ENCODE measurements at regions not wholly inside any gene's neighbourhood (a gene's known extent, or its start where the extent isn't known, plus 50 kb on each side); places are given as distances from the start of the nearest gene placed in this dataset.
"Not testable (repeated sequence)": the region's sequence is repeated elsewhere in the genome, so short reads cannot be mapped to it uniquely, and the experiment has no call there.

GRCh38 chr3:163518065-163518464 is 1560.2 kb downstream of the SI start:
- ChIA-PET CTCF (no interaction called here), POLR2A (no interaction called here)
- H3K9me3 Mint-ChIP-seq = peaks cover 0 to 5% (median 3%) of the 10 kb centered on the region in 11 donors
- DNase-seq (no peak), ATAC-seq (no peak)
- H3K4me3 ChIP-seq (ENCODE audit: low read length) = no peak overlapping the region
- no peak overlapping the region for H3K27ac Mint-ChIP-seq
- no peak overlapping the region for H3K4me3 Mint-ChIP-seq
- H3K27ac ChIP-seq (ENCODE audit: low read depth, low read length) = no peak overlapping the region
- H3K4me1 ChIP-seq (ENCODE audit: control insufficient read depth in 2 of 2, insufficient read depth in 2 of 2, low read length in 2 of 2) = no peaks in the 10 kb centered on the region
- H3K36me3 ChIP-seq (ENCODE audit: control insufficient read depth in 2 of 3, insufficient read depth in 3 of 3, low read length in 3 of 3) = no peaks in the 10 kb centered on the region
- H3K27me3 ChIP-seq (ENCODE audit: control insufficient read depth in 2 of 2, insufficient read depth in 2 of 2, low read length in 2 of 2) = no peaks in the 10 kb centered on the region
- H3K9me3 ChIP-seq (ENCODE audit: control insufficient read depth in 2 of 3, low read length in 3 of 3) = no peaks in the 10 kb centered on the region
- no peaks in the 10 kb centered on the region for H3K27me3 Mint-ChIP-seq
- no peaks in the 10 kb centered on the region for H3K36me3 Mint-ChIP-seq
- intact Hi-C loops (cut with micrococcal nuclease) = no loop called here
- no peaks in the 10 kb centered on the region for H3K4me1 Mint-ChIP-seq

GRCh38 chr3:163513149-163513657 is 1565.1 kb downstream of the SI start:
- no peaks in the 10 kb centered on the region for H3K36me3 ChIP-seq (ENCODE audit: control insufficient read depth in 2 of 3, insufficient read depth in 3 of 3, low read length in 3 of 3)
- H3K4me1 ChIP-seq (ENCODE audit: control insufficient read depth in 2 of 2, insufficient read depth in 2 of 2, low read length in 2 of 2) = no peaks in the 10 kb centered on the region
- H3K9me3 Mint-ChIP-seq = peaks cover 0 to 6% (median 3%) of the 10 kb centered on the region in 11 donors
- CTCF ChIA-PET = no interaction called here
- H3K4me1 Mint-ChIP-seq = no peaks in the 10 kb centered on the region
- no peak overlapping the region for H3K4me3 ChIP-seq (ENCODE audit: low read length)
- intact Hi-C loops (cut with micrococcal nuclease) = no loop called here
- DNase-seq (no peak), ATAC-seq (no peak)
- POLR2A ChIA-PET = no interaction called here
- no peak overlapping the region for H3K4me3 Mint-ChIP-seq
- H3K27me3 ChIP-seq (ENCODE audit: control insufficient read depth in 2 of 2, insufficient read depth in 2 of 2, low read length in 2 of 2) = no peaks in the 10 kb centered on the region
- H3K27ac Mint-ChIP-seq = no peak overlapping the region
- H3K36me3 Mint-ChIP-seq = no peaks in the 10 kb centered on the region
- no peaks in the 10 kb centered on the region for H3K9me3 ChIP-seq (ENCODE audit: control insufficient read depth in 2 of 3, low read length in 3 of 3)
- no peak overlapping the region for H3K27ac ChIP-seq (ENCODE audit: low read depth, low read length)
- no peaks in the 10 kb centered on the region for H3K27me3 Mint-ChIP-seq

DNA sequence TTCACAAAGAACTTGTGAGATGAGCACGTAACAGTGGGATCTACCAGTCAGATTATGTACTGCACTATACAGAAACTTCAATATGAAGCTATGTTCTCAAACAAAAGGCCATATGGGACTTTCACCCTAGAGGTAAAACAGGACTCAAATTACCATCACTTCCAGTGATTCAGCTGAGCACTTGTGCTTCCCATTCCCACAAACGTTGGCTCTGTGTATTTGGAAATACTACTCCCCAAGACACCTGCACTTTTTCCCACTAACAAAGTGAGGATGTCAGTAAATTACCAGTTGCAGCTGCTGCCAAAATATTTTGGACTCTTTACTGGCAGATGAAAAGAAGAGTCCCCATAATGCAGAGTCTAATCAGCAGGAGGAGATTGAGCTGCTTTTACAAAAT is 1570.1 kb downstream of the SI start:
- intact Hi-C loops (cut with micrococcal nuclease) = no loop called here
- no peaks in the 10 kb centered on the region for H3K4me1 Mint-ChIP-seq
- no peak for DNase-seq

DNA sequence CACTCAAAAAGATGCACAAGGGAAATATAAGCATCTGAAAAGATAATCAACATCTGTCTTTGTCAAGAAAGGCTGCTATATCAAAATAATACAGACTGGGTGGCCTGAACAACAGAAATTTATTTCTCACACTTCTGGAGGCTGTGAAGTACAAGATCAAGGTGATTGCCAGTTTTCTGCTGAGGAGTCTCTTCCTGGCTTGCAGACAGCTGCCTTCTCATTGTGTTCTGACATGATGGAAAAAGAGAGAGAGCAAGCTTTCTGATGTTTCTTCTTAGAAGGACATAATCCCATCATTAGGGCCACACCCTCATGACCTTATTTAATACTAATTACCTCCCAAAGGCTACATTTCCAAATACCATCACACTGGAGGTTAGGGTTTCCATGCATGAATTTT is 1573.3 kb downstream of the SI start:
- Histone ChIP-seq H3K4me3 (ENCODE audit: low read length) (no peak overlapping the region), H3K27me3 (ENCODE audit: control insufficient read depth in 2 of 2, insufficient read depth in 2 of 2, low read length in 2 of 2) (no peaks in the 10 kb centered on the region), H3K27ac (ENCODE audit: low read depth, low read length) (no peak overlapping the region), H3K36me3 (ENCODE audit: control insufficient read depth in 2 of 3, insufficient read depth in 3 of 3, low read length in 3 of 3) (no peaks in the 10 kb centered on the region), H3K4me1 (ENCODE audit: control insufficient read depth in 2 of 2, insufficient read depth in 2 of 2, low read length in 2 of 2) (no peaks in the 10 kb centered on the region), H3K9me3 (ENCODE audit: control insufficient read depth in 2 of 3, low read length in 3 of 3) (no peaks in the 10 kb centered on the region)
- ChIA-PET POLR2A (no interaction called here), CTCF (no interaction called here)
- intact Hi-C loops (cut with micrococcal nuclease) = no loop called here
- H3K4me1 Mint-ChIP-seq = no peaks in the 10 kb centered on the region
- ATAC-seq (no peak), DNase-seq (no peak)
- no peaks in the 10 kb centered on the region for H3K27me3 Mint-ChIP-seq
- peaks cover 0 to 9% (median 2%) of the 10 kb centered on the region in 11 donors for H3K9me3 Mint-ChIP-seq
- no peak overlapping the region for H3K4me3 Mint-ChIP-seq
- no peak overlapping the region for H3K27ac Mint-ChIP-seq
- no peaks in the 10 kb centered on the region for H3K36me3 Mint-ChIP-seq

More for the DNA sequence above, 1570.1 kb downstream of the SI start:
- H3K36me3 ChIP-seq (ENCODE audit: control insufficient read depth in 2 of 3, insufficient read depth in 3 of 3, low read length in 3 of 3) = no peaks in the 10 kb centered on the region
- Mint-ChIP-seq H3K36me3 (no peaks in the 10 kb centered on the region), H3K4me3 (no peak overlapping the region), H3K27me3 (no peaks in the 10 kb centered on the region), H3K27ac (no peak overlapping the region), H3K9me3 (peaks cover 0 to 9% (median 0%) of the 10 kb centered on the region in 11 donors)
- no peaks in the 10 kb centered on the region for H3K4me1 ChIP-seq (ENCODE audit: control insufficient read depth in 2 of 2, insufficient read depth in 2 of 2, low read length in 2 of 2)
- POLR2A ChIA-PET = no interaction called here
- no peak for ATAC-seq
- CTCF ChIA-PET = no interaction called here
- H3K27ac ChIP-seq (ENCODE audit: low read depth, low read length) = no peak overlapping the region
- H3K27me3 ChIP-seq (ENCODE audit: control insufficient read depth in 2 of 2, insufficient read depth in 2 of 2, low read length in 2 of 2) = no peaks in the 10 kb centered on the region
- H3K4me3 ChIP-seq (ENCODE audit: low read length) = no peak overlapping the region
- no peaks in the 10 kb centered on the region for H3K9me3 ChIP-seq (ENCODE audit: control insufficient read depth in 2 of 3, low read length in 3 of 3)

DNA sequence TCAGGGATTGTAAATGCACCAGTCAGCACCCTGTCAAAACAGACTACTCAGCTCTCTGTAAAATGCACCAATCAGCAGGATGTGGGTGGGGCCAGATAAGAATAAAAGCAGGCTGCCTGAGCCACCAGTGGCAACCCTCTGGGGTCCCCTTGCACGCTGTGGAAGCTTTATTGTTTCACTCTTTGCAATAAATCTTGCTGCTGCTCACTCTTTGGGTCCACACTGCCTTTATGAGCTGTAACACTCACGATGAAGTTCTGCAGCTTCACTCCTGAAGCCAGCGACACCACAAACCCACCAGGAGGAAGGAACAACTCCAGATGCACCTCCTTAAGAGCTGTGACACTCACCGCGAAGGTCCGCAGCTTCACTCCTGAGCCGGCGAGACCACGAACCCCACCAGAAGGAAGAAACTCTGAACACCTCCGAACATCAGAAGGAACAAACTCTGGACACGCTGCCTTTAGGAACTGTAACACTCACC is 1578.5 kb downstream of the SI start:
- CTCF ChIA-PET; H3K4me3 ChIP-seq (ENCODE audit: low read length); H3K4me1 ChIP-seq (ENCODE audit: control insufficient read depth in 2 of 2, insufficient read depth in 2 of 2, low read length in 2 of 2); H3K36me3 ChIP-seq (ENCODE audit: control insufficient read depth in 2 of 3, insufficient read depth in 3 of 3, low read length in 3 of 3); H3K27me3 Mint-ChIP-seq; H3K36me3 Mint-ChIP-seq; H3K4me1 Mint-ChIP-seq; H3K9me3 Mint-ChIP-seq; DNase-seq; intact Hi-C loops (cut with micrococcal nuclease); H3K27me3 ChIP-seq (ENCODE audit: control insufficient read depth in 2 of 2, insufficient read depth in 2 of 2, low read length in 2 of 2); H3K27ac Mint-ChIP-seq; H3K9me3 ChIP-seq (ENCODE audit: control insufficient read depth in 2 of 3, low read length in 3 of 3); H3K4me3 Mint-ChIP-seq; POLR2A ChIA-PET; ATAC-seq; H3K27ac ChIP-seq (ENCODE audit: low read depth, low read length): not testable (repeated sequence)

DNA sequence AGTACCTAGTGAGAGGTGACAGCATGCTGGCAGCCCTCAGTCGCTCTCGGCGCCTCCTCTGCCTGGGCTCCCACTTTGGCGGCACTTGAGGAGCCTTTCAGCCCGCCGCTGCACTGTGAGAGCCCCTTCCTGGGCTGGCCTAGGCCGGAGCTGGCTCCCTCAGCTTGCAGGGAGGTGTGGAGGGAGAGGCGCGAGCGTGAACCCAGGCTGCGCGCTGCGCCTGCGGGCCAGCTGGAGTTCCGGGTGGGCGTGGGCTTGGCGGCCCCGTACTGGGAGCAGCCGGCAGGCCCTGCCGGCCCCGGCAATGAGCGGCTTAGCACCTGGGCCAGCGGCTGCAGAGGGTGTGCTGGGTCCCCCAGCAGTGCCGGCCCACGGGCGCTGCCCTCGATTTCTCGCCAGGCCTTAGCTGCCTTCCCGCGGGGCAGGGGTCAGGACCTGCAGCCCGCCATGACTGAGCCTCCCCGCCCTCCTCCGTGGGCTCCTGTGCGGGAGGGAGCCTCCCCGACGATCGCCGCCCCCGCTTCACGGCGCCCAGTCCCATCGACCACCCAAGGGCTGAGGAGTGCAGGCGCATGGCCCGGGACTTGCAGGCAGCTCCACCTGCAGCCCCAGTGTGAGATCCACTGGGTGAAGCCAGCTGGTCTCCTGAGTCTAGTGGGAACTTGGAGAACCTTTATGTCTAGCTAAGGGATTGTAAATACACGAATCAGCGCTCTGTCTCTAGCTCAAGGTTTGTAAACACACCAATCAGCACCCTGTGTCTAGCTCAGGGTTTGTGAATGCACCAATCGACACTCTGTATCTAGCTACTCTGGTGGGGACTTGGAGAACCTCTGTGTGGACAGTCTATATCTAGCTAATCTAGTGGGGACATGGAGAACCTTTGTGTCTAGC is 1579.2 kb downstream of the SI start:
- POLR2A ChIA-PET; H3K36me3 Mint-ChIP-seq; intact Hi-C loops (cut with micrococcal nuclease); H3K27ac ChIP-seq (ENCODE audit: low read depth, low read length); ATAC-seq; H3K9me3 Mint-ChIP-seq; H3K27me3 ChIP-seq (ENCODE audit: control insufficient read depth in 2 of 2, insufficient read depth in 2 of 2, low read length in 2 of 2); H3K27me3 Mint-ChIP-seq; DNase-seq; H3K4me1 Mint-ChIP-seq; H3K4me3 ChIP-seq (ENCODE audit: low read length); H3K27ac Mint-ChIP-seq; H3K9me3 ChIP-seq (ENCODE audit: control insufficient read depth in 2 of 3, low read length in 3 of 3); H3K4me3 Mint-ChIP-seq; CTCF ChIA-PET; H3K36me3 ChIP-seq (ENCODE audit: control insufficient read depth in 2 of 3, insufficient read depth in 3 of 3, low read length in 3 of 3); H3K4me1 ChIP-seq (ENCODE audit: control insufficient read depth in 2 of 2, insufficient read depth in 2 of 2, low read length in 2 of 2): not testable (repeated sequence)

DNA sequence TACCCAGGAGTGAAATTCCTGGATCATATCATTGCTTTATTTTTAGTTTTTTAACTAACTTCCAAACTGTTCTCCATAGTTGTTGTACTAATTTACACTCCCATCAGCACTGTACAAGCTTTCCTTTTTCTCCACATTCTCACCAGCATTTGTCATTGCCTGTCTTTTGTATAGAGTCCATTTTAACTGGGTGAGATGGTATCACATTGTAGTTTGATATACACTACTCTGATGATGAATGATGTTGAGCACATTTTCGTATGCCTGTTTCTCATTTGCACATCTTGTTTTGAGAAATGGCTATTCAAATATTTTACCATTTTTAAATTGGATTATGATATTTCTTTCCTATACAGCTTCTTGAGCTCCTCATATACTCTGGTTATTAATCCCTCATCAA is 1586.6 kb downstream of the SI start:
- Histone ChIP-seq H3K4me3 (ENCODE audit: low read length) (no peak overlapping the region), H3K27ac (ENCODE audit: low read depth, low read length) (no peak overlapping the region), H3K9me3 (ENCODE audit: control insufficient read depth in 2 of 3, low read length in 3 of 3) (no peaks in the 10 kb centered on the region), H3K4me1 (ENCODE audit: control insufficient read depth in 2 of 2, insufficient read depth in 2 of 2, low read length in 2 of 2) (no peaks in the 10 kb centered on the region), H3K36me3 (ENCODE audit: control insufficient read depth in 2 of 3, insufficient read depth in 3 of 3, low read length in 3 of 3) (no peaks in the 10 kb centered on the region), H3K27me3 (ENCODE audit: control insufficient read depth in 2 of 2, insufficient read depth in 2 of 2, low read length in 2 of 2) (no peaks in the 10 kb centered on the region)
- Mint-ChIP-seq H3K9me3 (peaks cover 0 to 15% (median 2%) of the 10 kb centered on the region in 11 donors), H3K4me3 (no peak overlapping the region), H3K36me3 (no peaks in the 10 kb centered on the region), H3K4me1 (no peaks in the 10 kb centered on the region), H3K27ac (no peak overlapping the region), H3K27me3 (no peaks in the 10 kb centered on the region)
- DNase-seq = no peak
- POLR2A ChIA-PET = no interaction called here
- intact Hi-C loops (cut with micrococcal nuclease) = loop anchor here in 1 of 2 donors (2.0 kb wide), 1 partner anchor 435 kb away; no protein-coding TSS in a partner anchor
- ATAC-seq = no peak
- CTCF ChIA-PET = no interaction called here

All from naive thymus-derived CD4-positive, alpha-beta T cell (primary cell).